K562 (cell line): ENCODE measurements at regions not wholly inside any gene's neighbourhood (a gene's known extent, or its start where the extent isn't known, plus 50 kb on each side); places are given as distances from the start of the nearest gene placed in this dataset.
"Not testable (repeated sequence)": the region's sequence is repeated elsewhere in the genome, so short reads cannot be mapped to it uniquely, and the experiment has no call there.

Experiments
- ATAC-seq: fragments of 200-7000 bp; cut with Tn5 transposase; 3 replicates; pipeline ENCODE4 v1.9.1; 2020; ENCODE audit warnings: moderate library complexity
- BruUV-seq: library from RNA; stranded (reverse); fragments of 400-500 nt; replicated peaks from 2 replicates; lab custom pipeline; 2021; lab: Mats Ljungman, UMichigan
- CTCF ChIA-PET: fragments of 300-600 bp; formaldehyde crosslinking; extraction: SDS; loops from one replicate; lab custom pipeline; 2021; ENCODE audit warnings: low intra/inter-chr PET ratio; lab: Yijun Ruan, JAX
- POLR2A ChIA-PET: fragments of 300-600, 350-650 bp; sonication (Branson Sonifier 250); formaldehyde crosslinking; extraction: SDS; loops from one replicate; lab custom pipeline; 2021; ENCODE audit warnings: antibody characterized with exemption, inconsistent platforms; lab: Yijun Ruan, JAX
- DNase-seq, 4 experiments: peaks; one replicate each; pipeline versions ENCODE4 v3.0.0 to v3.0.0-alpha.2; 2011 to 2018; ENCODE audit warnings: low spot score in 3 of 4, mixed read lengths in 3 of 4; ENCODE audit errors: extremely low read depth in 1 of 4
- FAIRE-seq: peaks from 2 replicates; lab custom pipeline; 2011; peaks lifted over from hg19 to GRCh38; lab: Jason Lieb, UNC
- H2AFZ ChIP-seq: 2 replicates; pipeline ENCODE4 v1.6.0; 2011; ENCODE audit warnings: low read depth, low read length, control low read depth, inconsistent platforms
- H3K27ac ChIP-seq: fragments of 200-600 bp; 3 replicates; pipeline ENCODE4 v1.8.0; 2011; ENCODE audit warnings: low read depth, mild to moderate bottlenecking, control low read depth, inconsistent platforms, low read length, moderate library complexity, mixed read lengths; ENCODE audit errors: extremely low read depth
- H3K27me3 ChIP-seq, 2 experiments: fragments of 300-600 bp in 1 of 2; 2 replicates in 1 of 2; 3 replicates in 1 of 2; pipeline versions ENCODE4 v1.6.0 to v1.8.0; 2011; ENCODE audit warnings: inconsistent platforms in 2 of 2, low read length in 2 of 2, mild to moderate bottlenecking in 1 of 2, mixed read lengths in 1 of 2, moderate library complexity in 1 of 2; ENCODE audit not compliant: control insufficient read depth in 2 of 2, insufficient read depth in 2 of 2
- H3K36me3 ChIP-seq: fragments of 300-600 bp; 3 replicates; pipeline ENCODE4 v1.8.0; 2011; ENCODE audit warnings: mild to moderate bottlenecking, low read length, inconsistent platforms; ENCODE audit not compliant: control insufficient read depth, insufficient read depth
- H3K4me1 ChIP-seq, 2 experiments: fragments of 200-600 bp in 1 of 2; replicated peaks in 1 of 2; 2 replicates in 1 of 2; 3 replicates in 1 of 2; pipeline versions ENCODE4 v1.5.1 to v1.8.0; 2011; ENCODE audit warnings: inconsistent platforms in 2 of 2, low read length in 2 of 2, mild to moderate bottlenecking in 1 of 2, mixed read lengths in 1 of 2, moderate library complexity in 1 of 2; ENCODE audit not compliant: control insufficient read depth in 2 of 2, insufficient read depth in 2 of 2
- H3K4me2 ChIP-seq: 2 replicates; pipeline ENCODE4 v1.6.1; 2011; ENCODE audit warnings: low read length, control low read depth, inconsistent platforms, mixed read lengths; ENCODE audit not compliant: insufficient read depth
- H3K4me3 ChIP-seq: fragments of 200-600 bp; sonication (generic), shearing (Covaris generic); 2 replicates; pipeline ENCODE4 v1.5.1; 2016; ENCODE audit warnings: control low read depth, inconsistent platforms
- H3K79me2 ChIP-seq: fragments of 200-600 bp; 3 replicates; pipeline ENCODE4 v1.8.0; 2011; ENCODE audit warnings: low read length, inconsistent platforms; ENCODE audit not compliant: control insufficient read depth, insufficient read depth
- H3K9ac ChIP-seq, 2 experiments: 2 replicates each; pipeline versions ENCODE4 v1.6.0 to v1.6.1; 2011; ENCODE audit warnings: low read depth in 2 of 2, low read length in 2 of 2, control low read depth in 1 of 2, inconsistent platforms in 1 of 2, mild to moderate bottlenecking in 1 of 2, mixed read lengths in 1 of 2; ENCODE audit not compliant: insufficient read depth in 1 of 2
- H3K9me1 ChIP-seq: one replicate; pipeline ENCODE4 v1.6.0; 2011; ENCODE audit warnings: inconsistent platforms, mild to moderate bottlenecking, low read length, moderate library complexity; ENCODE audit not compliant: control insufficient read depth, insufficient read depth
- H3K9me3 ChIP-seq: replicated peaks from 2 replicates; pipeline ENCODE4 v1.5.1; 2011; ENCODE audit warnings: low read depth, low read length, inconsistent platforms; ENCODE audit not compliant: control insufficient read depth, insufficient read depth
- H4K20me1 ChIP-seq: replicated peaks from 2 replicates; pipeline ENCODE4 v1.6.1; 2011; ENCODE audit warnings: low read length, inconsistent platforms, mixed read lengths; ENCODE audit not compliant: control insufficient read depth, insufficient read depth
- XRCC3 ChIP-seq: fragments of 450-650 bp; IDR thresholded peaks from 2 replicates; pipeline ENCODE4 v1.6.1; 2017; ENCODE audit warnings: mild to moderate bottlenecking, moderate library complexity
- WGBS: fragments of 100-300 bp; shearing (Covaris generic); methylation state at CpG from one replicate; pipeline ENCODE4 v1.1.6; 2016; ENCODE audit warnings: low coverage, mixed read lengths; ENCODE audit not compliant: insufficient coverage; ENCODE audit errors: missing lambda C conversion rate; 5-methylcytosine and 5-hydroxymethylcytosine counted together
- in situ Hi-C: fragments of 300-500 bp; cut with MboI; formaldehyde crosslinking; loops from 4 replicates; pipeline ENCODE4 v1.15.0; 2018; ENCODE audit warnings: inconsistent platforms, mixed read lengths
- intact Hi-C: fragments of 100-400 bp; cut with micrococcal nuclease; formaldehyde crosslinking; loops from 2 replicates; pipeline ENCODE4 v1.14.2; 2022
- TF ChIP-seq, protein P1 (sequence below), 3 experiments: fragments of 200-800 bp in 1 of 3; sonication (Bioruptor generic) in 1 of 3; sonication (generic) in 1 of 3; formaldehyde crosslinking in 1 of 3; IDR thresholded peaks; 2 replicates each; pipeline versions ENCODE4 v1.6.1 to v1.8.0; 2016 to 2022; ENCODE audit warnings: mild to moderate bottlenecking in 2 of 3, missing compliant biosample characterization in 2 of 3, missing genetic modification characterization in 2 of 3, missing genetic modification reagents in 1 of 3

DNA sequence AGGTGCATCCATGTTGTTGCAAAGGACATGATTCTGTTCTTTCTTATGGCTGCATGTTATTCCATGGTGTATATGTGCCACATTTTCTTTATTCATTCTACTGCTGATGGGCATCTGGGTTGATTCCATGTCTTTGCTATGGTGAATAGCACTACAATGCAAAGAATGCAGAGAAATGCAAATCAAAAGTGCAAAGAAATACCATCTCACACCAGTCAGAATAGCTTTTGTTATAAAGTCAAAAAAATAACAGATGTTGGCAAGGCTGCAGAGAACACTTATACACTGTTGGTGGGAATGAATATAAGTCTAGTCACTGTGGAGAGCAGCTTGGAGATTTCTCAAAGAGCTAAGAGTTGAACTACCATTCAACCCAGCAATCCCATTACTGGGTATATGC is 99.2 kb downstream of the DHRS2 start:
- no peak for TF ChIP-seq XRCC3
- TF ChIP-seq, protein P1, sequence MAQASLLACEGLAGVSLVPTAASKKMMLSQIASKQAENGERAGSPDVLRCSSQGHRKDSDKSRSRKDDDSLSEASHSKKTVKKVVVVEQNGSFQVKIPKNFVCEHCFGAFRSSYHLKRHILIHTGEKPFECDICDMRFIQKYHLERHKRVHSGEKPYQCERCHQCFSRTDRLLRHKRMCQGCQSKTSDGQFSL (CRISPR knock-in tag; IDR thresholded peaks at IDR 0.05): no peak
- TF ChIP-seq, protein P1 (tag; IDR thresholded peaks at IDR 0.05): no peak
- no peaks in the 10 kb centered on the region for H3K79me2 ChIP-seq
- FAIRE-seq (no peak), DNase-seq (no peak), ATAC-seq (no peak)
- intact Hi-C loops: no loop called here
- H3K9me3 ChIP-seq: no peaks in the 10 kb centered on the region
- H4K20me1 ChIP-seq: no peaks in the 10 kb centered on the region
- H3K4me1 ChIP-seq: no peaks in the 10 kb centered on the region
- no peaks in the 10 kb centered on the region for H3K27me3 ChIP-seq
- H3K9ac ChIP-seq: no peak overlapping the region
- H2AFZ ChIP-seq: no peak overlapping the region
- no peak overlapping the region for H3K4me2 ChIP-seq
- ChIA-PET POLR2A (no interaction called here), CTCF (no interaction called here)
- no peak overlapping the region for H3K4me3 ChIP-seq
- no peaks in the 10 kb centered on the region for H3K9me1 ChIP-seq
- no peak overlapping the region for H3K27ac ChIP-seq
- no peaks in the 10 kb centered on the region for H3K36me3 ChIP-seq
- BruUV-seq: no TSS peak
- in situ Hi-C loops: no loop called here

DNA sequence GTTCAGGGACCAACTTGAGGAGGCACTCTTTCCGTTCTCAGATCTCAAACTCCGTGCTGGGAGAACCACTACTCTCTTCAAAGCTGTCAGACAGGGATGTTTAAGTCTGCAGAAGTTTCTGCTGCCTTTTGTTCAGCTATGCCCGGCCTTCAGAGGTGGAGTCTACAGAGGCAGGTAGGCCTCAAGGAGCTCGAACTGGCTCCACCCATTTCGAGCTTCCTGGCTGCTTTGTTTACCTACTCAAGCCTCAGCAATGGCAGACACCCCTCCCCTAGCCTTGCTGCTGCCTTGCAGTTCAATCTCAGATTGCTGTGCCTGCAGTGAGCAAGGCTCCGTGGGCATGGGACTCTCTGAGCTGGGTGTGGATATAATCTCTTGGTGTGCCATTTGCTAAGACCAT is 108.2 kb downstream of the DHRS2 start:
- POLR2A ChIA-PET, intact Hi-C loops, H3K4me1 ChIP-seq, H3K9me3 ChIP-seq, H3K4me2 ChIP-seq, ATAC-seq, H3K9ac ChIP-seq, H3K36me3 ChIP-seq, H3K27me3 ChIP-seq, H3K27ac ChIP-seq, CTCF ChIA-PET, DNase-seq, H3K9me1 ChIP-seq, H4K20me1 ChIP-seq, H3K4me3 ChIP-seq, FAIRE-seq, H3K79me2 ChIP-seq, in situ Hi-C loops, BruUV-seq, H2AFZ ChIP-seq: not testable (repeated sequence)
- WGBS: 2% methylated on average over 5 of the region's 6 CpGs
